ENCODE measurements at regions not wholly inside any gene's neighbourhood (a gene's known extent, or its start where the extent isn't known, plus 50 kb on each side); places are given as distances from the start of the nearest gene placed in this dataset.

DNA sequence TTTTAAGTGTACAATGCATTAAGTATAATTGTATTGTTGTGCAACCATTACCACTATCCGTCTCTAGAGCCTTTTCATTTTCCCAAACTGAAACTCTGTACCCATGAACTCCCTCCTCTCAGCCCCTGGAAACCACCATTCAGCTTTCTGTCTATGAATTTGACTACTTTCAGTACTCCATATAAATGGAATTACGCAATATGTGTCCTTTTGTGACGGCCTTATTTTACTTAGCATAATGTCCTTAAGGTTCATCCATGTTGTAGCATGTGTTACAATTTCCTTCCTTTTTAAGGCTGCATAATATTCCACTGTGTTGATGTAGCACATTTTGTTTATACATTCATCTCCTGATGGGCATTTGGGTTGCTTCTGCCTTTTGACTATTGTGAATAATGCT is 143.6 kb upstream of the KCNG1 start:
- no peak for TF ChIP-seq EZH2 (IDR thresholded peaks at IDR 0.05; ENCODE audit: low read length, missing control alignments)
- TF ChIP-seq, protein P1, sequence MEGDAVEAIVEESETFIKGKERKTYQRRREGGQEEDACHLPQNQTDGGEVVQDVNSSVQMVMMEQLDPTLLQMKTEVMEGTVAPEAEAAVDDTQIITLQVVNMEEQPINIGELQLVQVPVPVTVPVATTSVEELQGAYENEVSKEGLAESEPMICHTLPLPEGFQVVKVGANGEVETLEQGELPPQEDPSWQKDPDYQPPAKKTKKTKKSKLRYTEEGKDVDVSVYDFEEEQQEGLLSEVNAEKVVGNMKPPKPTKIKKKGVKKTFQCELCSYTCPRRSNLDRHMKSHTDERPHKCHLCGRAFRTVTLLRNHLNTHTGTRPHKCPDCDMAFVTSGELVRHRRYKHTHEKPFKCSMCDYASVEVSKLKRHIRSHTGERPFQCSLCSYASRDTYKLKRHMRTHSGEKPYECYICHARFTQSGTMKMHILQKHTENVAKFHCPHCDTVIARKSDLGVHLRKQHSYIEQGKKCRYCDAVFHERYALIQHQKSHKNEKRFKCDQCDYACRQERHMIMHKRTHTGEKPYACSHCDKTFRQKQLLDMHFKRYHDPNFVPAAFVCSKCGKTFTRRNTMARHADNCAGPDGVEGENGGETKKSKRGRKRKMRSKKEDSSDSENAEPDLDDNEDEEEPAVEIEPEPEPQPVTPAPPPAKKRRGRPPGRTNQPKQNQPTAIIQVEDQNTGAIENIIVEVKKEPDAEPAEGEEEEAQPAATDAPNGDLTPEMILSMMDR (conservative IDR thresholded peaks at IDR 0.05 in 1 of 2, IDR thresholded peaks at IDR 0.05 in 1 of 2; ENCODE audit: low read depth in 1 of 2, low read length in 2 of 2): no peak
- H3K4me2 ChIP-seq (ENCODE audit: extremely low read depth, insufficient read depth, low read length): no peak overlapping the region

DNA sequence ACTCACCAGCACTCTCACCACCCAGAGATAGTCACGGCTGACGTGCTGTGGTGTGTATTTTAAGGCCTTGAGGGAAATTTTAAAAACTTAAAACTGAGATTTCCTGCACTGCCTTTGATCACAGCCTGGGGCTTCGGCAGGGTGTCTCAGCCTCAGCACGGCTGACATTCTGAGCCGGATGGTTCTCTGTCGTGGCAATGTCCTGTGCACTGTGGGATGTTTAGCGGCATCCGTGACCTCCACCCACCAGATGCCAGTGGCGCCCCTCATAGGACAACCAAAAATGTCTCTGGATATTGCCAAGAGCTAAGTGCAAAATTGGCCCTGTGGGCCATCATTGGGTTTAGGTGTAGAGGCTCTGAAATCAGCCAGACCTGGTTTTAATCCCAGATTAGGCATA is 142.2 kb upstream of the KCNG1 start:
- no peak for DNase-seq (ENCODE audit: low read depth in 2 of 2)
- no peak overlapping the region for H3K9ac ChIP-seq (ENCODE audit: insufficient read depth, low read length)
- no peaks in the 10 kb centered on the region for H3K4me1 ChIP-seq (ENCODE audit: control insufficient read depth, extremely low read depth, insufficient read depth, low read length)
- no peak overlapping the region for H2AFZ ChIP-seq (ENCODE audit: low read length)
- TF ChIP-seq, protein P1 (conservative IDR thresholded peaks at IDR 0.05 in 1 of 2, IDR thresholded peaks at IDR 0.05 in 1 of 2; ENCODE audit: low read depth in 1 of 2, low read length in 2 of 2): no peak
- no peak for TF ChIP-seq EZH2 (IDR thresholded peaks at IDR 0.05; ENCODE audit: low read length, missing control alignments)
- no peaks in the 10 kb centered on the region for H3K9me3 ChIP-seq (ENCODE audit: control insufficient read depth, insufficient read depth, low read depth, low read length)
- no peak overlapping the region for H3K27ac ChIP-seq (ENCODE audit: insufficient read depth, low read length)
- no peaks in the 10 kb centered on the region for H4K20me1 ChIP-seq (ENCODE audit: control insufficient read depth, extremely low read depth, insufficient read depth, low read length)
- no peak overlapping the region for H3K4me3 ChIP-seq (replicated peaks in 1 of 4; ENCODE audit: control extremely low read depth in 1 of 4, insufficient read depth in 1 of 4, low read depth in 3 of 4, low read length in 4 of 4)
- H3K4me2 ChIP-seq (ENCODE audit: extremely low read depth, insufficient read depth, low read length): no peak overlapping the region
- no peaks in the 10 kb centered on the region for H3K27me3 ChIP-seq (ENCODE audit: control insufficient read depth, insufficient read depth, low read length)
- H3K36me3 ChIP-seq (ENCODE audit: control insufficient read depth, insufficient read depth, low read length): no peaks in the 10 kb centered on the region
- H3K79me2 ChIP-seq (ENCODE audit: control insufficient read depth, insufficient read depth, low read length): no peaks in the 10 kb centered on the region

More for the DNA sequence above, 143.6 kb upstream of the KCNG1 start:
- H3K9me3 ChIP-seq (ENCODE audit: control insufficient read depth, insufficient read depth, low read depth, low read length): no peaks in the 10 kb centered on the region
- DNase-seq (ENCODE audit: low read depth in 2 of 2): no peak
- no peaks in the 10 kb centered on the region for H3K27me3 ChIP-seq (ENCODE audit: control insufficient read depth, insufficient read depth, low read length)
- H3K79me2 ChIP-seq (ENCODE audit: control insufficient read depth, insufficient read depth, low read length): no peaks in the 10 kb centered on the region
- H2AFZ ChIP-seq (ENCODE audit: low read length): no peak overlapping the region
- H3K27ac ChIP-seq (ENCODE audit: insufficient read depth, low read length): no peak overlapping the region
- no peaks in the 10 kb centered on the region for H3K4me1 ChIP-seq (ENCODE audit: control insufficient read depth, extremely low read depth, insufficient read depth, low read length)
- H3K9ac ChIP-seq (ENCODE audit: insufficient read depth, low read length): no peak overlapping the region
- no peaks in the 10 kb centered on the region for H4K20me1 ChIP-seq (ENCODE audit: control insufficient read depth, extremely low read depth, insufficient read depth, low read length)
- H3K36me3 ChIP-seq (ENCODE audit: control insufficient read depth, insufficient read depth, low read length): no peaks in the 10 kb centered on the region
- H3K4me3 ChIP-seq (replicated peaks in 1 of 4; ENCODE audit: control extremely low read depth in 1 of 4, insufficient read depth in 1 of 4, low read depth in 3 of 4, low read length in 4 of 4): no peak overlapping the region

DNA sequence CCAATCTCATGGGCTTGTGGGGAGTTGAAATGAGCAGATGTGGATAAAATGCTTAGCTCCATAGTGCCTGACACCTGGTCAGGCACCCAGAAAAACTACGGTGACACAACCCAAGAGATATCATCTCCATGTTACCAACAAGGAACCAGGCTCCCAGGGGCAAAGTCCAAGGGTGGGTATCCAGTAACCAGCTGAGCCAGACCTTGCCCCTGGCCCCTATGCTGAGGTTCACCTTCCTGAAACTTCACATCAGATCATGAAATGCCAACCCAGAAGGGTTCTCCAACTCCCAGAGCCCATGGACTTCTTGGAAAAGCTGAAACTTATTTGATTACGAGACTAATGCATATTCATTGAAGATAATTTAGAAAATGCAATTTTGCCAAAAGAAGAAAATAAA is 141.8 kb upstream of the KCNG1 start:
- Histone ChIP-seq H4K20me1 (ENCODE audit: control insufficient read depth, extremely low read depth, insufficient read depth, low read length) (no peaks in the 10 kb centered on the region), H3K4me2 (ENCODE audit: extremely low read depth, insufficient read depth, low read length) (no peak overlapping the region), H3K9ac (ENCODE audit: insufficient read depth, low read length) (no peak overlapping the region), H3K79me2 (ENCODE audit: control insufficient read depth, insufficient read depth, low read length) (no peaks in the 10 kb centered on the region), H3K4me3 (replicated peaks in 1 of 4; ENCODE audit: control extremely low read depth in 1 of 4, insufficient read depth in 1 of 4, low read depth in 3 of 4, low read length in 4 of 4) (no peak overlapping the region), H3K4me1 (ENCODE audit: control insufficient read depth, extremely low read depth, insufficient read depth, low read length) (no peaks in the 10 kb centered on the region), H3K36me3 (ENCODE audit: control insufficient read depth, insufficient read depth, low read length) (no peaks in the 10 kb centered on the region), H3K27me3 (ENCODE audit: control insufficient read depth, insufficient read depth, low read length) (no peaks in the 10 kb centered on the region), H3K27ac (ENCODE audit: insufficient read depth, low read length) (no peak overlapping the region), H2AFZ (ENCODE audit: low read length) (no peak overlapping the region), H3K9me3 (ENCODE audit: control insufficient read depth, insufficient read depth, low read depth, low read length) (no peaks in the 10 kb centered on the region)
- DNase-seq (ENCODE audit: low read depth in 2 of 2): no peak
- TF ChIP-seq EZH2 (IDR thresholded peaks at IDR 0.05; ENCODE audit: low read length, missing control alignments): no peak
- TF ChIP-seq, protein P1 (conservative IDR thresholded peaks at IDR 0.05 in 1 of 2, IDR thresholded peaks at IDR 0.05 in 1 of 2; ENCODE audit: low read depth in 1 of 2, low read length in 2 of 2): no peak

All from fibroblast of lung (primary cell).